ENCODE measurements at regions not wholly inside any gene's neighbourhood (a gene's known extent, or its start where the extent isn't known, plus 50 kb on each side); places are given as distances from the start of the nearest gene placed in this dataset.
"Not testable (repeated sequence)": the region's sequence is repeated elsewhere in the genome, so short reads cannot be mapped to it uniquely, and the experiment has no call there.

GRCh38 chr4:19047279-19047880 lies 1025.8 kb upstream of the LCORL start:
- in situ Hi-C loops (cut with HindIII; ENCODE audit: low pct_unique_long_range_greater_than_20kb, low sequenced_read_pairs): no loop called here
- DNase-seq (ENCODE audit: low read depth in 1 of 2, low spot score in 1 of 2): no peak
- TF ChIP-seq JUND (IDR thresholded peaks at IDR 0.05; ENCODE audit: low read depth): no peak

- no peak for TF ChIP-seq JUND (IDR thresholded peaks at IDR 0.05; ENCODE audit: low read depth)
- in situ Hi-C loops (cut with HindIII; ENCODE audit: low pct_unique_long_range_greater_than_20kb, low sequenced_read_pairs): no loop called here
Observed at GRCh38 chr4:19039816-19040215, 1018.3 kb upstream of the LCORL start.

GRCh38 chr4:19038231-19038630 lies 1016.7 kb upstream of the LCORL start:
- TF ChIP-seq JUND (IDR thresholded peaks at IDR 0.05; ENCODE audit: low read depth): no peak
- no peak for DNase-seq (ENCODE audit: low read depth in 1 of 2, low spot score in 1 of 2)
- in situ Hi-C loops (cut with HindIII; ENCODE audit: low pct_unique_long_range_greater_than_20kb, low sequenced_read_pairs): no loop called here

More at GRCh38 chr4:19039816-19040215, 1018.3 kb upstream of the LCORL start:
- DNase-seq (ENCODE audit: low read depth in 1 of 2, low spot score in 1 of 2): no peak

- no peak for DNase-seq (ENCODE audit: low read depth in 1 of 2, low spot score in 1 of 2)
- in situ Hi-C loops (cut with HindIII; ENCODE audit: low pct_unique_long_range_greater_than_20kb, low sequenced_read_pairs): no loop called here
- TF ChIP-seq JUND (IDR thresholded peaks at IDR 0.05; ENCODE audit: low read depth): no peak
Observed at GRCh38 chr4:19033816-19034733, 1012.5 kb upstream of the LCORL start.

GRCh38 chr4:19030536-19030935 lies 1009.0 kb upstream of the LCORL start:
- no peak for DNase-seq (ENCODE audit: low read depth in 1 of 2, low spot score in 1 of 2)
- in situ Hi-C loops (cut with HindIII; ENCODE audit: low pct_unique_long_range_greater_than_20kb, low sequenced_read_pairs): no loop called here
- no peak for TF ChIP-seq JUND (IDR thresholded peaks at IDR 0.05; ENCODE audit: low read depth)

DNA sequence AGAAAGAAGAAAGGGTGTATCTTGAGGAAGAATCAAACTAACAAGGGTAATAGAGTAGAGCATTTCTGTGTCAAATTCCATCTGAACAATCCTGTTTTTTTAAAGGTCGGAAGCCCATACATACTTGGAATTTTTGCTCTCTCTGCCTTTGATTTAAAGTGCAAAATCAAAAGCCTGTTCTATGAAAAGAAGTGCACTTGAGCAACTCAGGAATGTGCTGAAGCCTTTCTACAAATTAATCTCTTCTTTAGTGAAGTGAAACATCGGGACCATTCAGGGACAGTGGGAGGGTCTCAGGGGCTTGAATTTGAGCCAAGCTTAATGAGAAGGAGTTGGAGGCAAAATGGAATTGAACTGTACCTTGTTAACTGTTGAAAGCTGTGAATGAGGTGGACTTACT lies 1008.5 kb upstream of the LCORL start:
- in situ Hi-C loops (cut with HindIII; ENCODE audit: low pct_unique_long_range_greater_than_20kb, low sequenced_read_pairs): no loop called here
- TF ChIP-seq JUND (IDR thresholded peaks at IDR 0.05; ENCODE audit: low read depth): no peak
- no peak for DNase-seq (ENCODE audit: low read depth in 1 of 2, low spot score in 1 of 2)

- in situ Hi-C loops (cut with HindIII; ENCODE audit: low pct_unique_long_range_greater_than_20kb, low sequenced_read_pairs): no loop called here
- no peak for DNase-seq (ENCODE audit: low read depth in 1 of 2, low spot score in 1 of 2)
- no peak for TF ChIP-seq JUND (IDR thresholded peaks at IDR 0.05; ENCODE audit: low read depth)
Observed at GRCh38 chr4:19026281-19026680, 1004.7 kb upstream of the LCORL start.

DNA sequence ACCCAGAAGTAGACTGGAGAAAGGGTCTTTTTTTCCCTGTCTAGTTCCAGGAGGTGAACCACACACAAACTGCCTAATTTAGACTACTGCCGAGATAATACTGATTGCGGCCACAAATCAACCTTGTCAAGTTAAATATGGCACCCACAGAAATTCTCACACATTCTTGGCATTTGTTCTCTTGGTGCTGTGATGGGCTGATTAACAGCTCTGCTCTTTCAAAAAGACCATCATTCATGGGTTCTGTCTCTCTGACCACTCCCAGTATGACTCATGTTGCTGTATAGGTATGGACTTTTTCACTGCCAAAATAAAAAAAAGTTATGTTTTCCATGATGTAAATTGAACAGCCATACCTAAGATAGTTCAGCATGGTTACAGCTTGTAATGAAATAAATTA lies 1003.5 kb upstream of the LCORL start:
- no peak for DNase-seq (ENCODE audit: low read depth in 1 of 2, low spot score in 1 of 2)
- in situ Hi-C loops (cut with HindIII; ENCODE audit: low pct_unique_long_range_greater_than_20kb, low sequenced_read_pairs): no loop called here
- TF ChIP-seq JUND (IDR thresholded peaks at IDR 0.05; ENCODE audit: low read depth): no peak

DNA sequence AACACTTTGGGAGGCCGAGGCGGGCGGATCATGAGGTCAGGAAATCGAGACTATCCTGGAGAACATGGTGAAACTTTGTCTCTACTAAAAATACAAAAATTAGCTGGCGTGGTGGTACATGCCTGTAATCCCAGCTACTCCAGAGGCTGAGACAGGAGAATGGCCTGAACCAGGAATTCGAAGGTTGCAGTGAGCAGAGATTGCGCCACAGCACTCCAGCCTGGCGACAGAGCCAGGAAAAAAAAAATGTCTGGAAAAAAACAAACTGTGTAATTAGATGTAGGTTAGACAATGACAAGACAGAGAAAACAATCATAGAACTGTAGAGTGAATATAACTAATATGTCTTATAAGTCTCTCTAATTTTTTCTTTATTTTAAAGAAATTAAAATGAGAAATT lies 1002.5 kb upstream of the LCORL start:
- DNase-seq (ENCODE audit: low read depth in 1 of 2, low spot score in 1 of 2): no peak
- in situ Hi-C loops (cut with HindIII; ENCODE audit: low pct_unique_long_range_greater_than_20kb, low sequenced_read_pairs): no loop called here
- TF ChIP-seq JUND (IDR thresholded peaks at IDR 0.05; ENCODE audit: low read depth): no peak

DNA sequence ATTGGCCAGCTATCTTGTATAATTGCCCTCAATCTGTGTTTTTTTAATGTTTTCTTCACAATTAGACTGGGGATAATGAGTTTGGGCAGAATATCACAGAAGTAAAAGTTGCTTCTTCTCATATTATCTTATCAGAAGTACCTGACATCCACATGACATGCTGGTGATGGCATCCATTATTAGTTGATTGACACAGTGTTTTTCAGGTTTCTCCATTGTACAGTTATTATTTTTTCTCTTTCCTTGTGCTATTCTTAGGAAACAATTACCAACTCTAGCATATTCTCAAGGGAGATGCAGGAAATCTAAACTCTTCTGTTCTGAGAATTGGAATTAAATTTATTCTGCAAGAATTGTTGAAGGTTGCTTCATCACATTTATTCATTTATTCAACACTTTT lies 1000.1 kb upstream of the LCORL start:
- no peak for DNase-seq (ENCODE audit: low read depth in 1 of 2, low spot score in 1 of 2)
- in situ Hi-C loops (cut with HindIII; ENCODE audit: low pct_unique_long_range_greater_than_20kb, low sequenced_read_pairs): no loop called here
- no peak for TF ChIP-seq JUND (IDR thresholded peaks at IDR 0.05; ENCODE audit: low read depth)

GRCh38 chr4:19016550-19016949 lies 995.0 kb upstream of the LCORL start:
- DNase-seq (ENCODE audit: low read depth in 1 of 2, low spot score in 1 of 2); in situ Hi-C loops (cut with HindIII; ENCODE audit: low pct_unique_long_range_greater_than_20kb, low sequenced_read_pairs): not testable (repeated sequence)

- DNase-seq (ENCODE audit: low read depth in 1 of 2, low spot score in 1 of 2): no peak
- in situ Hi-C loops (cut with HindIII; ENCODE audit: low pct_unique_long_range_greater_than_20kb, low sequenced_read_pairs): no loop called here
- no peak for TF ChIP-seq JUND (IDR thresholded peaks at IDR 0.05; ENCODE audit: low read depth)
Observed at GRCh38 chr4:19014594-19014993, 993.0 kb upstream of the LCORL start.

- DNase-seq (ENCODE audit: low read depth in 1 of 2, low spot score in 1 of 2): no peak
- in situ Hi-C loops (cut with HindIII; ENCODE audit: low pct_unique_long_range_greater_than_20kb, low sequenced_read_pairs): no loop called here
- no peak for TF ChIP-seq JUND (IDR thresholded peaks at IDR 0.05; ENCODE audit: low read depth)
Observed at GRCh38 chr4:19010761-19011160, 989.2 kb upstream of the LCORL start.

All from T47D (cell line).